Common myeloid progenitor, CD34-positive (primary cell): ENCODE measurements at regions not wholly inside any gene's neighbourhood (a gene's known extent, or its start where the extent isn't known, plus 50 kb on each side); places are given as distances from the start of the nearest gene placed in this dataset.

ENCODE experiments used
- CTCF ChIA-PET: fragments of 350-600 bp; sonication (Branson Sonifier 250); formaldehyde crosslinking; loops from one replicate; lab custom pipeline; 2021; ENCODE audit warnings: antibody characterized with exemption; lab: Charles Lee
- POLR2A ChIA-PET: fragments of 350-600 bp; sonication (Branson Sonifier 250); formaldehyde crosslinking; loops from one replicate; lab custom pipeline; 2021; ENCODE audit warnings: antibody characterized with exemption; lab: Charles Lee
- DNase-seq, 3 donors: peaks; one replicate each; pipeline versions ENCODE4 v3.0.0 to v3.0.0-alpha.2; 2013
- H3K27ac ChIP-seq, 2 experiments: 1 replicate in 1 of 2; 2 replicates in 1 of 2; pipeline ENCODE4 v1.7.0; 2013; ENCODE audit warnings: inconsistent platforms in 2 of 2, low read length in 2 of 2, mild to moderate bottlenecking in 2 of 2, low read depth in 1 of 2, moderate library complexity in 1 of 2; ENCODE audit not compliant: severe bottlenecking in 2 of 2, insufficient read depth in 1 of 2, poor library complexity in 1 of 2
- H3K27me3 ChIP-seq, 5 experiments: replicated peaks in 2 of 5; 1 replicate in 3 of 5; 2 replicates in 2 of 5; pipeline versions ENCODE4 v1.6.1 to v1.7.0; 2013; ENCODE audit warnings: low read length in 4 of 5, mild to moderate bottlenecking in 2 of 5, moderate library complexity in 2 of 5, inconsistent platforms in 1 of 5; ENCODE audit not compliant: insufficient read depth in 5 of 5, control insufficient read depth in 4 of 5
- H3K36me3 ChIP-seq, 4 experiments: 1 replicate in 2 of 4; 2 replicates in 2 of 4; pipeline versions ENCODE4 v1.6.1 to v1.7.0; 2013; ENCODE audit warnings: low read length in 3 of 4, control low read depth in 1 of 4, mild to moderate bottlenecking in 1 of 4; ENCODE audit not compliant: control insufficient read depth in 4 of 4, insufficient read depth in 4 of 4
- H3K4me1 ChIP-seq, 4 experiments: 1 replicate in 3 of 4; 2 replicates in 1 of 4; pipeline versions ENCODE4 v1.6.1 to v1.7.1; 2013; ENCODE audit warnings: low read length in 3 of 4, mild to moderate bottlenecking in 3 of 4, control low read depth in 1 of 4, inconsistent platforms in 1 of 4, moderate library complexity in 1 of 4; ENCODE audit not compliant: control insufficient read depth in 4 of 4, insufficient read depth in 4 of 4; ENCODE audit errors: control extremely low read depth in 1 of 4
- H3K4me3 ChIP-seq, 7 experiments: 1 replicate in 4 of 7; 2 replicates in 3 of 7; pipeline versions ENCODE4 v1.5.1 to v1.7.0; 2013; ENCODE audit warnings: mild to moderate bottlenecking in 7 of 7, low read length in 6 of 7, moderate library complexity in 6 of 7, inconsistent platforms in 2 of 7, low read depth in 2 of 7, control low read depth in 1 of 7; ENCODE audit not compliant: insufficient read depth in 4 of 7, control insufficient read depth in 1 of 7; ENCODE audit errors: extremely low read depth in 1 of 7
- H3K9me3 ChIP-seq, 5 experiments: 1 replicate in 4 of 5; 2 replicates in 1 of 5; pipeline versions ENCODE4 v1.6.1 to v1.7.1; 2013; ENCODE audit warnings: low read length in 4 of 5, mild to moderate bottlenecking in 2 of 5, inconsistent platforms in 1 of 5, low read depth in 1 of 5, moderate library complexity in 1 of 5; ENCODE audit not compliant: control insufficient read depth in 4 of 5, insufficient read depth in 2 of 5; ENCODE audit errors: control extremely low read depth in 1 of 5
- WGBS: methylation state at CpG from one replicate; pipeline ENCODE4 v1.1.5; 2013; ENCODE audit not compliant: insufficient coverage; 5-methylcytosine and 5-hydroxymethylcytosine counted together

DNA sequence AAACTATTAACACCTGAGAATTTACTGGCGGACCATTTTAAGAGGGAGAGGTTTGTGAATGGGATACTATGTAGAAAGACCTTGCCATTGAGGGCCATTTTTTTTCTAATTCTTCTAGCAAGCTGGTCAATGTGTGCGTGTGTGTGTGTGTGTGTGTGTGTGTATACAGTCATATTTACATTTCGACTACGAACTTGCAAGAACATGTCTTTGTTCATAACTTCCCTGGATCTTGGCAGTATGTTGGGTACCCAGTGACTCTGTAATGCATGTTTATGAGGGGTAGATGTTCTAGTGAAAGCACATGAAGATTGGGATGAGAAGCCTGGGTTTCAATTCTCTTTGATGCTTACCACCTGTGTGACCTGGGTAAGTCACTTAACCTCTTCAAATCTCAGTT is 133.6 kb downstream of the UBE2E3 start:
- Histone ChIP-seq H3K4me3 (no peak overlapping the region), H3K9me3 (no peaks in the 10 kb centered on the region), H3K36me3 (no peaks in the 10 kb centered on the region), H3K27ac (no peak overlapping the region), H3K4me1 (no peaks in the 10 kb centered on the region), H3K27me3 (no peaks in the 10 kb centered on the region)
- WGBS, result 100% methylated on average over 1 of the region's 4 CpGs
- CTCF ChIA-PET, result interaction anchor here (0.9 to 1.8 kb wide), 2 partner anchors 10 to 199 kb away, joined by 3 to 8 read pairs; no protein-coding TSS in a partner anchor
- DNase-seq, result no peak
- POLR2A ChIA-PET, result no interaction called here

DNA sequence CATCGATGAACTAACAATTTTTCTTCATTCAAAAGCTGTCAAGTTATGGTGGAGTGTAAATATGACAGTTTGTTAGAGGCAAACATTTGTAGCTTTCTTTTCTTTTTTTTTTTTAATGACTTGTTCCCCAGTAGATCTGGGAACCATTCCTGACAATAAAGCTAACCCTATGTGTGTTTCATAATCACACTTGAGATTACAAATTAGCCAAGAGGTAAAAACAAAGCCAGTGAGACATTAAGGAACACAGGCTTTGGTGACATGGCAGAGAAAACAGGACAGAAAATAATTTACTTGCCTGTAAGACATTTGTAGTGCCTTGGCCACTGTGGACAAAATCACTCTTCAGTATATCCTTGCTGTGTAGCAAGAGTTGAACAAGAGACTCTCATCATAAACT is 135.9 kb downstream of the UBE2E3 start:
- H3K36me3 ChIP-seq, result no peaks in the 10 kb centered on the region
- no peaks in the 10 kb centered on the region for H3K4me1 ChIP-seq
- no peak overlapping the region for H3K27ac ChIP-seq
- H3K9me3 ChIP-seq, result no peaks in the 10 kb centered on the region
- WGBS, result no CpG with 5 or more reads among the region's 1 CpG
- ChIA-PET CTCF (interaction anchor here (2.1 kb wide), 1 partner anchor 12 kb away, joined by 8 read pairs; no protein-coding TSS in a partner anchor), POLR2A (no interaction called here)
- no peak overlapping the region for H3K4me3 ChIP-seq
- DNase-seq, result no peak
- H3K27me3 ChIP-seq, result no peaks in the 10 kb centered on the region

DNA sequence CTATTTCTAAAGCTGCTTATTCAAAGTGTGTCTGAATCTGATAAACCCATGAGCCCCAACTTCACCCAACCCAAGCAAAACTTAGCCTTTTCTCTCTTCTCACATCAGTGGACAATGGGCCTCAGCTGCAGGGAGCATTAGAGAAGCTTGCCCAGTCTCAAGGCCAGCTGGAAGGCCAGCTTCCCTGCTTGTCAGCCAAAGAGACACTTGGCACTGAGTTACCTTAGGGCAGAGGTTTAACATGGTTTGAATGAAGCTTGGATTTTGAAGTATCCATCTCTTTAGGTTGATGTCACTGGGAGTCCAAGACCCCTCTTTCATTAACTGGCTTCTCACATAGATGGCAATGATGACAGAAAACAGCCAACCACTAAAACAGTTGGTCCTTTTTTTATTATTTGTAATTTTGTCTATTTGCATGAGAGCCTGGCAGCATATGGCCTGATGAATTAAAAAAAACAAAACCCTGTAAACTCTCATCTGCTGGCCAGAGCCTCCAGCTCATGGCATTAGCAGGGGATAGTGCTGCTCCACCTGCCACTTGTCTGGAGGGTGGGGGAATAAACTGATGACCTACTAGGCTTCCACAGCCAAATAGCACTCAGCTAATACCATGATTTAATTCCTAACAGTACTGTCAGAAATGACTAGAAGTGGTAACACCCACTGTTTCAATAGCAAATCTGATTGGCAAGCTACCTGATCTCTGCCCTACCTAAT is 137.0 kb downstream of the UBE2E3 start:
- Histone ChIP-seq H3K4me3 (no peak overlapping the region), H3K9me3 (no peaks in the 10 kb centered on the region), H3K4me1 (no peaks in the 10 kb centered on the region), H3K27ac (no peak overlapping the region), H3K36me3 (no peaks in the 10 kb centered on the region), H3K27me3 (no peaks in the 10 kb centered on the region)
- POLR2A ChIA-PET, result no interaction called here
- no peak for DNase-seq
- CTCF ChIA-PET, result interaction anchor here (1.4 to 2.1 kb wide), 2 partner anchors 13 to 340 kb away, joined by 6 to 8 read pairs; partner anchors contain the start of gene ITGA4

DNA sequence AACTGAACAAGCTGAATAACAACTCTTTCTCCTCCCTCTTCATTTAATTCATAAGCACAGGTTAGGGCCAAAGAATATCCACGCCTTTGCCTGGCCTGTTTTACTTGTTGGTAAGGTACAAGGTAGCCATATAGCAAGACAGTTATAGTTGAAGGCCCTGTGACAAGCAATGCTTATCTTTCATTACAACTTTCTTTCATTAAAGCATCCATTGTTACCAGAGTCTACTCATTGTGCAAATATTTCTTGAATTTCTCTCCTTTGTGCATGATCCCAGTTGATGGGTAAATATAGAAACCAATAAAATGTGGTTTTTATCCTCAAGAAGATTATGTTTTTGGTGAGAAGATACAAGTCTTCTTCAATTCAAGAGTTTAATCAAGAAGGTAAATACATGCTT is 140.2 kb downstream of the UBE2E3 start:
- POLR2A ChIA-PET, result no interaction called here
- CTCF ChIA-PET, result interaction anchor here (0.9 to 3.5 kb wide), 2 partner anchors 15 kb away, joined by 3 to 10 read pairs; no protein-coding TSS in a partner anchor
- H3K4me1 ChIP-seq, result peaks cover 5 to 12% (median 9%) of the 10 kb centered on the region in 4 experiments
- H3K27me3 ChIP-seq, result no peaks in the 10 kb centered on the region
- H3K36me3 ChIP-seq, result no peaks in the 10 kb centered on the region
- no peak overlapping the region for H3K27ac ChIP-seq
- no peaks in the 10 kb centered on the region for H3K9me3 ChIP-seq
- no peak overlapping the region for H3K4me3 ChIP-seq
- DNase-seq, result no peak
- WGBS, result no CpG with 5 or more reads among the region's 1 CpG

DNA sequence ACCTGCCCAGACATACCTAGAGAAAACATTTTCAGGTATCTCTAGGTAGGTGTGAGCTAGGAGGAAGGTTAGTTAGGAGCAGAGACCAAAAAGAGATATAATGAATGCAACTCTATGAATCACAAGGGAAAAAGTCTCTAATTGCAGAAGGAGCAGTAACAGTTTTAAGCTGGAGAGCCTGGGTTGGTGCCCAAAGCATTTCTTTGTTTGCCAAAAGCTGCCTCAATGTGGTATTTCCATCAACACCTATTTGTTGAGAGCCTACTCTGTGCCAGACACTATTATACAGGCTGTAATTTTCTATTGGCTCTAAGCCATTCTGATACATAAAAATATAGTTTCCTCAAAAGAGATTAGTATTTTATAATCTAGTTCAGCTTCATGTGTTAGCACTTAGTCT is 141.6 kb downstream of the UBE2E3 start:
- H3K27ac ChIP-seq, result no peak overlapping the region

DNA sequence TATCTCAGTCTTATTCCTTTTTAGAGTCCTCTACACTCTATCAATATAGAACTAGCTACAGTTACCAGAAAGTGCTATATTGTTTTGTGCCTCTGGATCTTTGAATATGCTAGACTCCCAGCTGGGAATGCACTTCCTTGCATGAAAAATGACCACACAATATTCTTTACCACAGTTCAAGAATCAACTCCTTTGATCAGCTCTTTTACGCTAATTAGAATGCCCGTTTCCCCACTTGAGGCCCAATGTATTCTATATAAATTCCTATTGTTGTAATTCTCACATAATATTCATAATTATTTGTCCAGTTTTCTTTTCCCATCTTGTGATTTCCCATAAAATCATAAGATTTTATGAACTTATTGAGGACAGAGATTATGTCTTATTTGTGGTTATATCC is 142.2 kb downstream of the UBE2E3 start:
- Histone ChIP-seq H3K4me3 (no peak overlapping the region), H3K4me1 (peaks cover 5 to 12% (median 9%) of the 10 kb centered on the region in 4 experiments), H3K27me3 (no peaks in the 10 kb centered on the region), H3K36me3 (no peaks in the 10 kb centered on the region), H3K27ac (no peak overlapping the region), H3K9me3 (no peaks in the 10 kb centered on the region)
- ChIA-PET CTCF (interaction anchor here (1.5 to 3.5 kb wide), 3 partner anchors 10 to 45 kb away, joined by 3 to 10 read pairs (median 8); no protein-coding TSS in a partner anchor), POLR2A (no interaction called here)
- DNase-seq, result no peak
- 100% methylated on average over 1 of the region's 2 CpGs for WGBS

More for the DNA sequence above, 141.6 kb downstream of the UBE2E3 start:
- ChIA-PET CTCF (interaction anchor here (0.9 to 3.5 kb wide), 4 partner anchors 10 to 346 kb away, joined by 3 to 10 read pairs (median 6); no protein-coding TSS in a partner anchor), POLR2A (interaction anchor here (0.5 kb wide), 1 partner anchor 429 kb away, joined by 3 read pairs; no protein-coding TSS in a partner anchor)
- Histone ChIP-seq H3K36me3 (no peaks in the 10 kb centered on the region), H3K27me3 (no peaks in the 10 kb centered on the region), H3K4me3 (no peak overlapping the region), H3K9me3 (no peaks in the 10 kb centered on the region), H3K4me1 (peaks cover 5 to 12% (median 9%) of the 10 kb centered on the region in 4 experiments)
- no peak for DNase-seq

DNA sequence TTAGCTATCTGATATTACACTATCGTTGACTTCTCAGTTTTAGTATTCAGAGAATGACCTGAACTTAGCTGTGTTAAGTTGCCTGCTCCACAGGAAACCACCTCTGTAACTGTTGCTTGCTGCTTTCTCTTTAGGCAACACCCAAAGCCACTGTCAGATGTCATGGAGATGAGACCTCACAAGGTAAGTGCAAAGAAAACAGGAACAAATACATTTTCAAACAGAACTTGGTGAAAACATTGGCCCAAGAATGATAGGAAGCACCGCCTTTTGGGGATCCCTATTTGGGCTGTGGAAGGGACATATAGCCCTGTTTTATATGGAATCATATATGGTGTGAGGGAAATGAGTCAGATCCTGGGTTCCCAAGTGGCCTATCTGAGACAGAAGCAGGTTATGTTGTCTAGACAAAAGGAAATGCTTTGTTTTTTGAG is 143.4 kb downstream of the UBE2E3 start:
- H3K27ac ChIP-seq, result no peak overlapping the region
- CTCF ChIA-PET, result interaction anchor here (0.5 kb wide), 1 partner anchor 1027 kb away, joined by 3 read pairs; no protein-coding TSS in a partner anchor
- POLR2A ChIA-PET, result no interaction called here
- H3K4me3 ChIP-seq, result peak overlapping the region in 1 of 7 experiments; percentile 21
- no peaks in the 10 kb centered on the region for H3K36me3 ChIP-seq
- 53% methylated on average over 2 of the region's 2 CpGs for WGBS
- H3K27me3 ChIP-seq, result no peaks in the 10 kb centered on the region
- DNase-seq, result peak; percentile 49 to 95 (median 92)
- peaks cover 5 to 12% (median 9%) of the 10 kb centered on the region in 4 experiments for H3K4me1 ChIP-seq
- H3K9me3 ChIP-seq, result no peaks in the 10 kb centered on the region
